Mesendoderm (in vitro differentiated cells): ENCODE measurements at regions not wholly inside any gene's neighbourhood (a gene's known extent, or its start where the extent isn't known, plus 50 kb on each side); places are given as distances from the start of the nearest gene placed in this dataset.

Source experiments
- DNase-seq: peaks from one replicate; pipeline ENCODE4 v3.0.0; 2013
- H2AK5ac ChIP-seq: 2 replicates; pipeline ENCODE4 v1.6.1; 2013; ENCODE audit warnings: low read length, inconsistent platforms
- H2BK120ac ChIP-seq: 2 replicates; pipeline ENCODE4 v1.6.1; 2013; ENCODE audit warnings: low read depth, mild to moderate bottlenecking, low read length, moderate library complexity, mixed read lengths
- H2BK15ac ChIP-seq: replicated peaks from 2 replicates; pipeline ENCODE4 v1.6.1; 2013; ENCODE audit warnings: low read depth, mild to moderate bottlenecking, moderate library complexity
- H2BK5ac ChIP-seq: 2 replicates; pipeline ENCODE4 v1.6.1; 2013; ENCODE audit warnings: low read length, inconsistent platforms
- H3K18ac ChIP-seq: 2 replicates; pipeline ENCODE4 v1.6.1; 2013; ENCODE audit warnings: mild to moderate bottlenecking, low read length, mixed read lengths
- H3K23ac ChIP-seq: one replicate; pipeline ENCODE4 v1.6.1; 2013; ENCODE audit warnings: low read length
- H3K27ac ChIP-seq: 2 replicates; pipeline ENCODE4 v1.5.1; 2013; ENCODE audit warnings: low read depth, mild to moderate bottlenecking, inconsistent platforms, low read length, moderate library complexity
- H3K27me3 ChIP-seq: 2 replicates; pipeline ENCODE4 v1.6.1; 2013; ENCODE audit warnings: low read length, control low read depth, mild to moderate bottlenecking, inconsistent platforms; ENCODE audit not compliant: insufficient read depth, poor library complexity
- H3K36me3 ChIP-seq: 2 replicates; pipeline ENCODE4 v1.6.1; 2013; ENCODE audit warnings: low read length, inconsistent platforms; ENCODE audit not compliant: control insufficient read depth, insufficient read depth
- H3K4ac ChIP-seq: one replicate; pipeline ENCODE4 v1.6.1; 2013; ENCODE audit warnings: low read depth, mild to moderate bottlenecking, low read length, moderate library complexity
- H3K4me1 ChIP-seq: 2 replicates; pipeline ENCODE4 v1.6.1; 2013; ENCODE audit warnings: low read depth, low read length, inconsistent platforms; ENCODE audit not compliant: control insufficient read depth
- H3K4me2 ChIP-seq: 2 replicates; pipeline ENCODE4 v1.6.1; 2013; ENCODE audit warnings: low read length
- H3K4me3 ChIP-seq: 2 replicates; pipeline ENCODE4 v1.5.1; 2013; ENCODE audit warnings: mild to moderate bottlenecking, low read length
- H3K56ac ChIP-seq: one replicate; pipeline ENCODE4 v1.6.1; 2013; ENCODE audit warnings: low read length
- H3K79me1 ChIP-seq: 2 replicates; pipeline ENCODE4 v1.6.1; 2013; ENCODE audit warnings: low read length, inconsistent platforms
- H3K79me2 ChIP-seq: 2 replicates; pipeline ENCODE4 v1.6.1; 2013; ENCODE audit warnings: mild to moderate bottlenecking, low read length; ENCODE audit not compliant: control insufficient read depth, insufficient read depth
- H3K9ac ChIP-seq: 2 replicates; pipeline ENCODE4 v1.6.1; 2013; ENCODE audit warnings: low read length, inconsistent platforms
- H4K5ac ChIP-seq: one replicate; pipeline ENCODE4 v1.6.1; 2013; ENCODE audit warnings: low read length
- H4K8ac ChIP-seq: one replicate; pipeline ENCODE4 v1.6.1; 2013; ENCODE audit warnings: low read depth, mild to moderate bottlenecking, control low read depth, low read length, moderate library complexity
- WGBS: extraction: QIAGEN DNeasy Blood & Tissue Kit; methylation state at CpG from one replicate; pipeline ENCODE4 v1.1.7; 2013; ENCODE audit warnings: low lambda C conversion rate, missing lambda C conversion rate; ENCODE audit not compliant: insufficient coverage; ENCODE audit errors: extremely low coverage; 5-methylcytosine and 5-hydroxymethylcytosine counted together

DNA sequence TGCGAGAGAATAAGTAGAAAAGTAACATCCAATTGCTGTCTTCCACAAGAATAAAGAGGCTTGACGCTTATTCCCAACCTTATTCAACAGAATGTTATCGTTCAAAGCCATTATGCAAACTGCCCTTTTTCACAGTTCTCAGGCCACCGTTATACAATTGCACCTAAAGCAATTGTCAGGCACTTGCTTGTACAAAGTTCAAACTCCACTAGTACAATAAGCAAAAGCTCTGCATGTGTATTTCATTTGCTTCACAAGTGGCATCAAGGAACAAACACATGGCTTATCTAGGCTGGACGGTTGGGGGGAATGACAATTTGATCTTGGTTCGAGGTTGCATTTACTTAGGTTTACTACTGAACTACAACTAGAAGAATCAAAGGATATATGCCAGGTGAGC lies 815.6 kb downstream of the EFNB2 start:
- Histone ChIP-seq H3K56ac (no peak overlapping the region), H4K5ac (no peak overlapping the region), H2BK5ac (no peak overlapping the region), H3K36me3 (no peaks in the 10 kb centered on the region), H3K27me3 (no peaks in the 10 kb centered on the region), H2BK15ac (no peak overlapping the region), H3K4me2 (no peak overlapping the region), H3K79me2 (no peaks in the 10 kb centered on the region), H3K4me1 (no peaks in the 10 kb centered on the region), H3K23ac (no peak overlapping the region), H3K4ac (no peak overlapping the region), H3K18ac (no peak overlapping the region), H3K4me3 (no peak overlapping the region), H3K79me1 (no peaks in the 10 kb centered on the region), H4K8ac (no peak overlapping the region), H3K27ac (no peak overlapping the region), H2AK5ac (no peak overlapping the region), H2BK120ac (no peak overlapping the region), H3K9ac (no peak overlapping the region)
- no peak for DNase-seq
- WGBS = no CpG with 5 or more reads among the region's 6 CpGs

DNA sequence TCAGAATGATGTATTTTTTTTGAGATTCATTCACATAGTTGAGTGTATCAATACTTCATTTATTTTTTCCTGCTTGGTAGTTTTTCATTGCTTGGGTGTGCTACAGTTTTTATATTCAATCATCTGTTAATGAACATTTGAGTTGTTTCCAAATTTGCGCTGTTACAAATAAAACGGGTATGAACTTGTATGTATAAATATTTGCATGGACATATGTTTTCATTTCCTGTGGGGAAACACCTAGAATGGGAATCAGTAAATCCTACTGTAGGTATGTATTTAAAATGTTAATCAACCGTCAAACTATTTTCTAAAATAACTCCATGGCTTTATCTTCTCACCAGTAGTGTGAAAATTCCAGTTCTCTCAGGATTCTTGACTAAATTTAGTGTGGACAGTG lies 826.3 kb downstream of the EFNB2 start:
- Histone ChIP-seq H3K9ac (no peak overlapping the region), H3K18ac (no peak overlapping the region), H2BK5ac (no peak overlapping the region), H3K4me3 (no peak overlapping the region), H3K79me2 (no peaks in the 10 kb centered on the region), H3K4ac (no peak overlapping the region), H4K8ac (no peak overlapping the region), H3K27ac (no peak overlapping the region), H3K79me1 (no peaks in the 10 kb centered on the region), H3K4me2 (no peak overlapping the region), H4K5ac (no peak overlapping the region), H2BK15ac (no peak overlapping the region), H3K56ac (no peak overlapping the region), H3K4me1 (no peaks in the 10 kb centered on the region), H2BK120ac (no peak overlapping the region), H3K27me3 (no peaks in the 10 kb centered on the region), H2AK5ac (no peak overlapping the region), H3K23ac (no peak overlapping the region), H3K36me3 (no peaks in the 10 kb centered on the region)
- no peak for DNase-seq
- WGBS = no CpG with 5 or more reads among the region's 3 CpGs

DNA sequence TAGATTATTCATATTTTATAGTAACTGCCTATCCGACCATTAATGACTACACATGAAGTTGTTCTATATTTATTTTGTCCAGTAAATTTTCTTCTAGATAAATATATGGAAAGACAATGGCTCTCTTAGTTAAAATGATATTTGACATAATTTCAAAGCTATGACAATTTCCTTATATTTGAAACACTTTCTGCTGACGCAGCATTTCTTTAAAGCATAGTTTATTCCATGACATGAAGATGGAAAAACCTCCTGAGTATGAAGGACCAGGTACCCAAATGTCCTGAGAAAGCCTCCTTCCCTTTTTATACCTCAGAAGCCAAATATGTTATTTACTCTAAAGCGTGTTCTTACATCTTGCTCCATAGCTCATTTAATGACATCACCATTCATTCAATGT lies 831.6 kb downstream of the EFNB2 start:
- H3K4ac ChIP-seq = no peak overlapping the region
- no peak overlapping the region for H2BK15ac ChIP-seq
- H2BK120ac ChIP-seq = no peak overlapping the region
- H3K36me3 ChIP-seq = no peaks in the 10 kb centered on the region
- no CpG with 5 or more reads among the region's 3 CpGs for WGBS
- H3K79me1 ChIP-seq = no peaks in the 10 kb centered on the region
- H3K18ac ChIP-seq = no peak overlapping the region
- H3K27ac ChIP-seq = no peak overlapping the region
- no peak overlapping the region for H3K4me2 ChIP-seq
- no peaks in the 10 kb centered on the region for H3K4me1 ChIP-seq
- H3K9ac ChIP-seq = no peak overlapping the region
- DNase-seq = no peak
- no peak overlapping the region for H4K8ac ChIP-seq
- H3K27me3 ChIP-seq = no peaks in the 10 kb centered on the region
- H3K4me3 ChIP-seq = no peak overlapping the region
- H2AK5ac ChIP-seq = no peak overlapping the region
- H4K5ac ChIP-seq = no peak overlapping the region
- no peaks in the 10 kb centered on the region for H3K79me2 ChIP-seq
- no peak overlapping the region for H2BK5ac ChIP-seq
- no peak overlapping the region for H3K23ac ChIP-seq
- H3K56ac ChIP-seq = no peak overlapping the region

DNA sequence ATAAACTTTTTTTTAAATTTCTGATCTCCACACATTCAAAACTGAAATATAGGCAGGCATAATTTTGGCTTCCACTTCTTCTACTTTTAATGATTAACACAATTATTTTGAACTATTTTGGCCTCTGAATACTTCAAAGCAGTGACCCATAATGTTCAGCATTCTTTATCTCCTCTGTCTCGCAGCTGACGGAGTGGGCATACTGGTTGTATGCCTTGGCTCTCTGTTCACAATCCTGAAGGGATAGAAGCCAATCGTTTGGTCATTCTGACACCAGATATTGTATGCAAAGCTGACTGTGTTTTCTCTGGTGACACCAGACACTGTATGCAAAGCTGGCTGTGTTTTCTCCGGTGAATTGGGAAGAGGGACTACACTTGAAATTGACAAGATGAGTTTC lies 833.0 kb downstream of the EFNB2 start:
- no peak overlapping the region for H3K9ac ChIP-seq
- H2AK5ac ChIP-seq = no peak overlapping the region
- no peak overlapping the region for H3K4me3 ChIP-seq
- no peaks in the 10 kb centered on the region for H3K4me1 ChIP-seq
- H3K4me2 ChIP-seq = no peak overlapping the region
- no peak overlapping the region for H2BK120ac ChIP-seq
- H4K5ac ChIP-seq = no peak overlapping the region
- peak; percentile 5 for DNase-seq
- H2BK15ac ChIP-seq = no peak overlapping the region
- H3K79me2 ChIP-seq = no peaks in the 10 kb centered on the region
- no peak overlapping the region for H4K8ac ChIP-seq
- no peaks in the 10 kb centered on the region for H3K27me3 ChIP-seq
- WGBS = no CpG with 5 or more reads among the region's 4 CpGs
- H3K56ac ChIP-seq = no peak overlapping the region
- no peak overlapping the region for H2BK5ac ChIP-seq
- H3K4ac ChIP-seq = no peak overlapping the region
- no peak overlapping the region for H3K23ac ChIP-seq
- no peak overlapping the region for H3K27ac ChIP-seq
- no peak overlapping the region for H3K18ac ChIP-seq
- no peaks in the 10 kb centered on the region for H3K79me1 ChIP-seq
- H3K36me3 ChIP-seq = no peaks in the 10 kb centered on the region

DNA sequence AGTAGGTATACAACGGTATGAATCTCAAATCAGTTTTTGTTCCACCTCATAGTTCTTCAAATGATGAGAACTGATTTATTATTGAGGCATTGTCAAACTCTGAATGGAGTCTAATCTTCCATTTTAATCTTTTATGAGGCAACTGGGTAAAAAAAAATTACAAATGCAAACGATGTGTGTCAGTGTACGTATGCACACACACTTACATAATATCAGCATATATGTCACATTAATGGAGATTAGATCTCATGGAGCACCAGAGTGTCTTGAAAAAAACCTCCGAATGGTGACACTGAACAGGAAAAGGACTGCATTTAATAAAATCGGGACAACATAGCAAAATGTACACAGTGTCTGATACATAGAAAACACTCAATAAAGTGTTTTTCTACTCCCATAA lies 842.7 kb downstream of the EFNB2 start:
- no peak overlapping the region for H2BK5ac ChIP-seq
- H2BK120ac ChIP-seq = no peak overlapping the region
- WGBS = no CpG with 5 or more reads among the region's 5 CpGs

DNA sequence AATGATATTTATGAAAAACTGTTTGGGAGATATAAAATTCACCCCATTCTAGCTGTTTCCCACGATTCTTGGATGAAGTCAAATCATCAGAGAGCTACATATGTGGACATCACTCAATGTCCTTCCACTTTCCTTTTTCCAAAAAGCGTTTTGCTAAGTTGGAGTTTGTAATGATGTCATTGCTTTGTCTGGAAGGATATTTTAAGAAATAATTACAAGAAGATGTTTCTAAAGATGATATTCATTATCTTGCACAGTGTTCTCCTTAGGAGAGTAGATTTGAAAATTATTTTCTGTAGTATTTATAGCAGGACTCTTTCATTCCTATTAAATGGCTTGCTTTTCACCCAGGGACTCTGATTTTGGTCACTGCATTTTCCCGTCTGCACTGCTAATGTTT lies 851.2 kb downstream of the EFNB2 start:
- no peaks in the 10 kb centered on the region for H3K79me2 ChIP-seq
- H3K56ac ChIP-seq = no peak overlapping the region
- H3K4me2 ChIP-seq = no peak overlapping the region
- no peaks in the 10 kb centered on the region for H3K4me1 ChIP-seq
- no peaks in the 10 kb centered on the region for H3K27me3 ChIP-seq
- no peak for DNase-seq
- WGBS = no CpG with 5 or more reads among the region's 3 CpGs
- H3K79me1 ChIP-seq = no peaks in the 10 kb centered on the region
- no peak overlapping the region for H4K8ac ChIP-seq
- H3K9ac ChIP-seq = no peak overlapping the region
- no peak overlapping the region for H2AK5ac ChIP-seq
- H3K36me3 ChIP-seq = no peaks in the 10 kb centered on the region
- no peak overlapping the region for H3K27ac ChIP-seq
- H3K18ac ChIP-seq = no peak overlapping the region
- H2BK15ac ChIP-seq = no peak overlapping the region
- H2BK5ac ChIP-seq = no peak overlapping the region
- no peak overlapping the region for H3K4me3 ChIP-seq
- no peak overlapping the region for H3K23ac ChIP-seq
- no peak overlapping the region for H2BK120ac ChIP-seq
- no peak overlapping the region for H4K5ac ChIP-seq
- no peak overlapping the region for H3K4ac ChIP-seq

More for the DNA sequence above, 842.7 kb downstream of the EFNB2 start:
- Histone ChIP-seq H4K8ac (no peak overlapping the region), H3K4ac (no peak overlapping the region), H3K56ac (no peak overlapping the region), H3K4me2 (no peak overlapping the region), H2AK5ac (no peak overlapping the region), H3K79me1 (no peaks in the 10 kb centered on the region), H3K9ac (no peak overlapping the region), H3K18ac (no peak overlapping the region), H2BK15ac (no peak overlapping the region), H3K27ac (no peak overlapping the region), H3K27me3 (no peaks in the 10 kb centered on the region), H4K5ac (no peak overlapping the region), H3K36me3 (no peaks in the 10 kb centered on the region), H3K79me2 (no peaks in the 10 kb centered on the region), H3K23ac (no peak overlapping the region), H3K4me3 (no peak overlapping the region), H3K4me1 (no peaks in the 10 kb centered on the region)
- DNase-seq = no peak
